CD4-positive, CD25-positive, alpha-beta regulatory T cell (primary cell): ENCODE measurements at regions not wholly inside any gene's neighbourhood (a gene's known extent, or its start where the extent isn't known, plus 50 kb on each side); places are given as distances from the start of the nearest gene placed in this dataset.

Source experiments
- ATAC-seq, 2 donors: fragments of 150-1000 bp; cut with Tn5 transposase; one replicate each; pipeline ENCODE4 v1.10.0; 2021; ENCODE audit warnings: low read depth in 2 of 2, moderate number of reproducible peaks in 2 of 2, moderate library complexity in 1 of 2
- DNase-seq, 3 donors: peaks; one replicate each; pipeline versions ENCODE4 v3.0.0 to v3.0.0-alpha.2; 2012 to 2022; ENCODE audit warnings: mixed read lengths in 1 of 3
- H3K27ac ChIP-seq: one replicate; pipeline ENCODE4 v1.7.0; 2013; ENCODE audit warnings: mild to moderate bottlenecking, low read length; ENCODE audit not compliant: insufficient read depth, poor library complexity, severe bottlenecking
- H3K27me3 ChIP-seq: one replicate; pipeline ENCODE4 v1.7.0; 2013; ENCODE audit warnings: low read length; ENCODE audit not compliant: control insufficient read depth, insufficient read depth
- H3K36me3 ChIP-seq: one replicate; pipeline ENCODE4 v1.7.0; 2013; ENCODE audit warnings: mild to moderate bottlenecking, low read length, moderate library complexity; ENCODE audit not compliant: control insufficient read depth, insufficient read depth
- H3K4me1 ChIP-seq: 2 replicates; pipeline ENCODE4 v1.7.0; 2013; ENCODE audit warnings: mild to moderate bottlenecking, low read length; ENCODE audit not compliant: insufficient read depth, control insufficient read depth, poor library complexity, severe bottlenecking
- H3K4me3 ChIP-seq: one replicate; pipeline ENCODE4 v1.7.0; 2013; ENCODE audit warnings: low read depth, mild to moderate bottlenecking, low read length, moderate library complexity
- H3K9me3 ChIP-seq, 2 experiments: 1 replicate in 1 of 2; 2 replicates in 1 of 2; pipeline ENCODE4 v1.7.0; 2013; ENCODE audit warnings: low read length in 2 of 2, mild to moderate bottlenecking in 1 of 2, moderate library complexity in 1 of 2; ENCODE audit not compliant: control insufficient read depth in 2 of 2
- H3K27ac Mint-ChIP-seq, 3 donors: one replicate each; pipeline ENCODE4 v1.8.0; 2020 to 2022; ENCODE audit warnings: mild to moderate bottlenecking in 3 of 3, mixed read lengths in 3 of 3, moderate library complexity in 2 of 3
- H3K27me3 Mint-ChIP-seq: one replicate; pipeline ENCODE4 v1.8.0; 2022; ENCODE audit warnings: mild to moderate bottlenecking, mixed read lengths
- H3K36me3 Mint-ChIP-seq: one replicate; pipeline ENCODE4 v1.8.0; 2020; ENCODE audit warnings: mixed read lengths
- H3K4me1 Mint-ChIP-seq, 4 donors: one replicate each; pipeline ENCODE4 v1.8.0; 2020 to 2022; ENCODE audit warnings: mixed read lengths in 4 of 4, mild to moderate bottlenecking in 1 of 4
- H3K4me3 Mint-ChIP-seq, 4 donors: one replicate each; pipeline ENCODE4 v1.8.0; 2020 to 2022; ENCODE audit warnings: mild to moderate bottlenecking in 4 of 4, mixed read lengths in 4 of 4, moderate library complexity in 3 of 4
- H3K9me3 Mint-ChIP-seq, 7 donors: one replicate each; pipeline ENCODE4 v1.8.0; 2020 to 2022; ENCODE audit warnings: mixed read lengths in 7 of 7, mild to moderate bottlenecking in 3 of 7, moderate library complexity in 2 of 7

- no peak for ATAC-seq
- Mint-ChIP-seq H3K36me3 (no peaks in the 10 kb centered on the region), H3K27me3 (no peaks in the 10 kb centered on the region), H3K4me1 (no peaks in the 10 kb centered on the region), H3K9me3 (peaks cover 0 to 4% (median 0%) of the 10 kb centered on the region in 7 donors), H3K27ac (no peak overlapping the region), H3K4me3 (no peak overlapping the region)
- no peak for DNase-seq
- no peaks in the 10 kb centered on the region for H3K4me1 ChIP-seq
- H3K27me3 ChIP-seq, result peaks cover 10% of the 10 kb centered on the region
- H3K36me3 ChIP-seq, result no peaks in the 10 kb centered on the region
- no peaks in the 10 kb centered on the region for H3K9me3 ChIP-seq
- H3K4me3 ChIP-seq, result no peak overlapping the region
- no peak overlapping the region for H3K27ac ChIP-seq
Observed at GRCh38 chr4:10347815-10348214, 109.4 kb downstream of the ZNF518B start.

GRCh38 chr4:10347281-10347795, 109.9 kb downstream of the ZNF518B start:
- H3K4me3 Mint-ChIP-seq, result no peak overlapping the region
- Histone ChIP-seq H3K9me3 (no peaks in the 10 kb centered on the region), H3K36me3 (no peaks in the 10 kb centered on the region), H3K27me3 (peaks cover 7% of the 10 kb centered on the region), H3K4me3 (no peak overlapping the region), H3K27ac (no peak overlapping the region), H3K4me1 (no peaks in the 10 kb centered on the region)
- no peak for DNase-seq
- H3K27me3 Mint-ChIP-seq, result no peaks in the 10 kb centered on the region
- H3K36me3 Mint-ChIP-seq, result no peaks in the 10 kb centered on the region
- H3K9me3 Mint-ChIP-seq, result peaks cover 0 to 4% (median 0%) of the 10 kb centered on the region in 7 donors
- H3K4me1 Mint-ChIP-seq, result no peaks in the 10 kb centered on the region
- ATAC-seq, result no peak
- no peak overlapping the region for H3K27ac Mint-ChIP-seq

GRCh38 chr4:10346023-10346422, 111.2 kb downstream of the ZNF518B start:
- Histone ChIP-seq H3K27ac (no peak overlapping the region), H3K27me3 (peaks cover 7% of the 10 kb centered on the region), H3K4me3 (no peak overlapping the region), H3K9me3 (no peaks in the 10 kb centered on the region), H3K4me1 (no peaks in the 10 kb centered on the region), H3K36me3 (no peaks in the 10 kb centered on the region)
- no peaks in the 10 kb centered on the region for H3K27me3 Mint-ChIP-seq
- H3K4me3 Mint-ChIP-seq, result no peak overlapping the region
- H3K4me1 Mint-ChIP-seq, result no peaks in the 10 kb centered on the region
- no peak for DNase-seq
- H3K36me3 Mint-ChIP-seq, result no peaks in the 10 kb centered on the region
- H3K9me3 Mint-ChIP-seq, result peaks cover 0 to 2% (median 0%) of the 10 kb centered on the region in 7 donors
- H3K27ac Mint-ChIP-seq, result no peak overlapping the region
- no peak for ATAC-seq

GRCh38 chr4:10345381-10345784, 111.8 kb downstream of the ZNF518B start:
- peaks cover 0 to 2% (median 0%) of the 10 kb centered on the region in 7 donors for H3K9me3 Mint-ChIP-seq
- DNase-seq (no peak), ATAC-seq (no peak)
- H3K27me3 Mint-ChIP-seq, result no peaks in the 10 kb centered on the region
- no peaks in the 10 kb centered on the region for H3K36me3 ChIP-seq
- H3K4me3 Mint-ChIP-seq, result no peak overlapping the region
- no peak overlapping the region for H3K27ac ChIP-seq
- H3K9me3 ChIP-seq, result no peaks in the 10 kb centered on the region
- no peaks in the 10 kb centered on the region for H3K4me1 Mint-ChIP-seq
- no peak overlapping the region for H3K4me3 ChIP-seq
- H3K4me1 ChIP-seq, result no peaks in the 10 kb centered on the region
- no peaks in the 10 kb centered on the region for H3K36me3 Mint-ChIP-seq
- H3K27ac Mint-ChIP-seq, result no peak overlapping the region
- H3K27me3 ChIP-seq, result peaks cover 7% of the 10 kb centered on the region

GRCh38 chr4:10344824-10345223, 112.4 kb downstream of the ZNF518B start:
- H3K36me3 Mint-ChIP-seq, result no peaks in the 10 kb centered on the region
- H3K4me3 ChIP-seq, result no peak overlapping the region
- H3K27ac ChIP-seq, result no peak overlapping the region
- DNase-seq (no peak), ATAC-seq (no peak)
- H3K9me3 ChIP-seq, result no peaks in the 10 kb centered on the region
- H3K9me3 Mint-ChIP-seq, result peaks cover 0 to 2% (median 0%) of the 10 kb centered on the region in 7 donors
- H3K27me3 Mint-ChIP-seq, result no peaks in the 10 kb centered on the region
- no peaks in the 10 kb centered on the region for H3K36me3 ChIP-seq
- no peaks in the 10 kb centered on the region for H3K4me1 Mint-ChIP-seq
- peaks cover 7% of the 10 kb centered on the region for H3K27me3 ChIP-seq
- no peaks in the 10 kb centered on the region for H3K4me1 ChIP-seq
- H3K27ac Mint-ChIP-seq, result no peak overlapping the region
- no peak overlapping the region for H3K4me3 Mint-ChIP-seq

- no peaks in the 10 kb centered on the region for H3K36me3 ChIP-seq
- no peak for ATAC-seq
- no peak for DNase-seq
- H3K9me3 Mint-ChIP-seq, result no peaks in the 10 kb centered on the region
- H3K4me1 ChIP-seq, result no peaks in the 10 kb centered on the region
- H3K36me3 Mint-ChIP-seq, result no peaks in the 10 kb centered on the region
- no peak overlapping the region for H3K4me3 Mint-ChIP-seq
- no peak overlapping the region for H3K27ac Mint-ChIP-seq
- H3K9me3 ChIP-seq, result no peaks in the 10 kb centered on the region
- H3K4me3 ChIP-seq, result no peak overlapping the region
- no peaks in the 10 kb centered on the region for H3K27me3 Mint-ChIP-seq
- H3K4me1 Mint-ChIP-seq, result no peaks in the 10 kb centered on the region
- H3K27me3 ChIP-seq, result peaks cover 7% of the 10 kb centered on the region
- no peak overlapping the region for H3K27ac ChIP-seq
Observed at GRCh38 chr4:10343656-10344055, 113.6 kb downstream of the ZNF518B start.

GRCh38 chr4:10342866-10343265, 114.4 kb downstream of the ZNF518B start:
- Histone ChIP-seq H3K27ac (no peak overlapping the region), H3K4me1 (no peaks in the 10 kb centered on the region), H3K27me3 (peaks cover 7% of the 10 kb centered on the region), H3K36me3 (no peaks in the 10 kb centered on the region), H3K4me3 (no peak overlapping the region), H3K9me3 (no peaks in the 10 kb centered on the region)
- Mint-ChIP-seq H3K36me3 (no peaks in the 10 kb centered on the region), H3K9me3 (peaks cover 0 to 2% (median 0%) of the 10 kb centered on the region in 7 donors), H3K4me1 (no peaks in the 10 kb centered on the region), H3K4me3 (no peak overlapping the region), H3K27me3 (no peaks in the 10 kb centered on the region), H3K27ac (no peak overlapping the region)
- no peak for ATAC-seq
- no peak for DNase-seq

GRCh38 chr4:10336471-10336870, 120.8 kb downstream of the ZNF518B start:
- no peak overlapping the region for H3K4me3 ChIP-seq
- H3K27me3 Mint-ChIP-seq, result peaks cover 7% of the 10 kb centered on the region
- no peaks in the 10 kb centered on the region for H3K36me3 ChIP-seq
- H3K4me1 Mint-ChIP-seq, result no peaks in the 10 kb centered on the region
- ATAC-seq (no peak), DNase-seq (no peak)
- H3K9me3 ChIP-seq, result no peaks in the 10 kb centered on the region
- no peaks in the 10 kb centered on the region for H3K36me3 Mint-ChIP-seq
- H3K27me3 ChIP-seq, result no peaks in the 10 kb centered on the region
- no peak overlapping the region for H3K27ac ChIP-seq
- H3K4me3 Mint-ChIP-seq, result no peak overlapping the region
- H3K4me1 ChIP-seq, result no peaks in the 10 kb centered on the region
- H3K27ac Mint-ChIP-seq, result no peak overlapping the region
- H3K9me3 Mint-ChIP-seq, result peaks cover 0 to 3% (median 0%) of the 10 kb centered on the region in 7 donors
